ENCODE measurements at regions not wholly inside any gene's neighbourhood (a gene's known extent, or its start where the extent isn't known, plus 50 kb on each side); places are given as distances from the start of the nearest gene placed in this dataset.
"Not testable (repeated sequence)": the region's sequence is repeated elsewhere in the genome, so short reads cannot be mapped to it uniquely, and the experiment has no call there.

DNA sequence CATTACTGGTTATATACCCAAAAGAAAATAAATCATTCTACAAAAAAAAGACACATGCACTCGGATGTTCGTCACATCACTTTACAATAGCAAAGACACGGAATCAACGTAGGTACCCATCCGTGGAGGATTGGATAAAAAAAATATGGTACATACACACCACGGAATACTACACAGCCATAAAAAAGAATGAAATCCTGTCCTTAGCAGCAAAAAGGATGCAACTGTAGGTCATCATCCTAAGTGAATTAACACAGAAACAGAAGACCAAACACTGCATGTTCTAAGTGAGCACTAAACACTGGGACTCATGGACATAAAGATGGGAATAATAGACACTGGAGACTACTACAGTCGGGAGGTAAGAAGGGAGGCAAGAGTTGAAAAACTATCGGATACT lies 148.6 kb downstream of the CHD1L start:
- H3K4ac ChIP-seq (ENCODE audit: low read depth, low read length): no peak overlapping the region
- H3K27ac ChIP-seq (ENCODE audit: insufficient read depth, low read length): no peak overlapping the region
- TF ChIP-seq POLR2A (IDR thresholded peaks at IDR 0.05; ENCODE audit: low read depth, low read length) (no peak), MAFK (IDR thresholded peaks at IDR 0.05; ENCODE audit: low read depth, low read length) (no peak), RFX5 (IDR thresholded peaks at IDR 0.05; ENCODE audit: low read depth, low read length) (no peak)
- no peak overlapping the region for H3K4me3 ChIP-seq (ENCODE audit: insufficient read depth, low read depth, low read length)
- dilution Hi-C loops (cut with HindIII; ENCODE audit: low sequenced_read_pairs, unreplicated experiment): no loop called here
- H4K5ac ChIP-seq (ENCODE audit: low read depth, low read length): no peak overlapping the region
- no peaks in the 10 kb centered on the region for H3K9me1 ChIP-seq (ENCODE audit: insufficient read depth, low read length)
- WGBS, 2 experiments (ENCODE audit: extremely low coverage in 2 of 2, insufficient read length in 1 of 2): no CpG with 5 or more reads among the region's 8 CpGs
- in situ Hi-C loops (cut with MboI; ENCODE audit: low sequenced_read_pairs): loop anchor here (25.0 kb wide), 1 partner anchor 104 kb away; no protein-coding TSS in a partner anchor
- POLR2A ChIA-PET (ENCODE audit: unreplicated experiment): no interaction called here
- H2AK5ac ChIP-seq (ENCODE audit: low read depth, low read length): no peak overlapping the region
- no peak overlapping the region for H2AK9ac ChIP-seq (replicated peaks; ENCODE audit: low read depth, low read length, poor library complexity)
- CTCF ChIA-PET: interaction anchor here (1.1 to 1.2 kb wide), 2 partner anchors 10 to 22 kb away, joined by 3 to 8 read pairs; no protein-coding TSS in a partner anchor
- H2BK5ac ChIP-seq (ENCODE audit: low read depth, low read length, poor library complexity, severe bottlenecking): no peak overlapping the region
- no peaks in the 10 kb centered on the region for H3K4me1 ChIP-seq (ENCODE audit: control insufficient read depth, insufficient read depth, low read length)
- H3K56ac ChIP-seq (ENCODE audit: extremely low read depth, insufficient read depth, low read length): no peak overlapping the region
- H3K36me3 ChIP-seq (ENCODE audit: control insufficient read depth, insufficient read depth, low read length): no peaks in the 10 kb centered on the region
- H4K91ac ChIP-seq (ENCODE audit: insufficient read depth, low read depth, low read length): no peak overlapping the region
- H2BK120ac ChIP-seq (ENCODE audit: low read depth, low read length): no peak overlapping the region
- no peak overlapping the region for H2AFZ ChIP-seq (replicated peaks; ENCODE audit: low read length, poor library complexity)
- no TSS peak for BruUV-seq (replicated peaks)
- DNase-seq (no peak), ATAC-seq (ENCODE audit: low read depth) (no peak)
- H3K9ac ChIP-seq (ENCODE audit: low read depth, low read length): no peak overlapping the region
- H2BK20ac ChIP-seq (ENCODE audit: low read depth, low read length): no peak overlapping the region
- no peaks in the 10 kb centered on the region for H3K79me1 ChIP-seq (ENCODE audit: low read depth in 1 of 2, low read length in 2 of 2)
- H3K4me2 ChIP-seq (ENCODE audit: low read depth, low read length): no peak overlapping the region
- no peaks in the 10 kb centered on the region for H4K20me1 ChIP-seq (ENCODE audit: insufficient read depth, low read length)
- H3K23ac ChIP-seq (ENCODE audit: low read depth, low read length): no peak overlapping the region
- intact Hi-C loops (cut with micrococcal nuclease): loop anchor here (2.0 to 5.0 kb wide), 3 partner anchors 118 to 501 kb away; partner anchors contain the start of gene PRKAB2
- H3K27me3 ChIP-seq (ENCODE audit: control insufficient read depth, insufficient read depth, low read length): no peaks in the 10 kb centered on the region
- H2BK15ac ChIP-seq (ENCODE audit: low read depth, low read length): no peak overlapping the region
- no peak overlapping the region for H4K8ac ChIP-seq (ENCODE audit: low read depth in 2 of 2, low read length in 2 of 2)
- no peak overlapping the region for H3K14ac ChIP-seq (replicated peaks; ENCODE audit: low read depth, low read length)
- no peaks in the 10 kb centered on the region for H3K9me3 ChIP-seq (ENCODE audit: control insufficient read depth, insufficient read depth, low read length)
- no peak overlapping the region for H3K18ac ChIP-seq (ENCODE audit: low read depth, low read length)

DNA sequence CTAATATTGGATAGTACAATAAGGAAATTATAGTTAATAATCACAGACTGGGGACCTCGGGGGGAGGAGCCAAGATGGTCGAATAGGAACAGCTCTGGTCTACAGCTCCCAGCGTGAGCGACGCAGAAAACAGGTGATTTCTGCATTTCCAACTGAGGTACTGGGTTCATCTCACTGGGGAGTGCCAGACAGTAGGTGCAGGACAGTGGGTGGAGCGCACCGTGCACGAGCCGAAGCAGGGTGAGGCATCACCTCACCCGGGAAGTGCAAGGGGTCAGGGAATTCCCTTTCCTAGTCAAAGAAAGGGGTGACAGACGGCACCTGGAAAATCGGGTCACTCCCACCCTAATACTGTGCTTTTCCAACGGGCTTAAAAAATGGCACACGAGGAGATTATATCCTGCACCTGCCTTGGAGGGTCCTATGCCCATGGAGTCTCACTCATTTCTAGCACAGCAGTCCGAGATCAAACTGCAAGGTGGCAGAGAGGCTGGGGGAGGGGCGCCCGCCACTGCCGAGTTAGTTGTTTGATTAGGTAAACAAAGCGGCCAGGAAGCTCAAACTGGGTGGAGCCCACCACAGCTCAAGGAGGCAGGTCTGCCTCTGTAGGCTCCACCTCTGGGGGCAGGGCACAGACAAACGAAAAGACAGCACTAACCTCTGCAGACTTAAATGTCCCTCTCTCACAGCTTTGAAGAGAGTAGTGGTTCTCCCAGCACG lies 138.8 kb upstream of the BCL9 start:
- H3K4me1 ChIP-seq (ENCODE audit: control insufficient read depth, insufficient read depth, low read length); H3K4ac ChIP-seq (ENCODE audit: low read depth, low read length); H2BK5ac ChIP-seq (ENCODE audit: low read depth, low read length, poor library complexity, severe bottlenecking); H2AFZ ChIP-seq (replicated peaks; ENCODE audit: low read length, poor library complexity); H3K18ac ChIP-seq (ENCODE audit: low read depth, low read length); BruUV-seq (replicated peaks); ATAC-seq (ENCODE audit: low read depth); H3K9me1 ChIP-seq (ENCODE audit: insufficient read depth, low read length); H4K91ac ChIP-seq (ENCODE audit: insufficient read depth, low read depth, low read length); H3K56ac ChIP-seq (ENCODE audit: extremely low read depth, insufficient read depth, low read length); H2AK5ac ChIP-seq (ENCODE audit: low read depth, low read length); H4K8ac ChIP-seq (ENCODE audit: low read depth in 2 of 2, low read length in 2 of 2); H3K27me3 ChIP-seq (ENCODE audit: control insufficient read depth, insufficient read depth, low read length); H3K4me2 ChIP-seq (ENCODE audit: low read depth, low read length); H2BK120ac ChIP-seq (ENCODE audit: low read depth, low read length); H3K4me3 ChIP-seq (ENCODE audit: insufficient read depth, low read depth, low read length); in situ Hi-C loops (cut with MboI; ENCODE audit: low sequenced_read_pairs); H3K79me1 ChIP-seq (ENCODE audit: low read depth in 1 of 2, low read length in 2 of 2); H4K20me1 ChIP-seq (ENCODE audit: insufficient read depth, low read length); H2BK15ac ChIP-seq (ENCODE audit: low read depth, low read length); H3K36me3 ChIP-seq (ENCODE audit: control insufficient read depth, insufficient read depth, low read length); DNase-seq; H3K23ac ChIP-seq (ENCODE audit: low read depth, low read length); H3K27ac ChIP-seq (ENCODE audit: insufficient read depth, low read length); H2BK20ac ChIP-seq (ENCODE audit: low read depth, low read length); intact Hi-C loops (cut with micrococcal nuclease); dilution Hi-C loops (cut with HindIII; ENCODE audit: low sequenced_read_pairs, unreplicated experiment); H2AK9ac ChIP-seq (replicated peaks; ENCODE audit: low read depth, low read length, poor library complexity); CTCF ChIA-PET; H3K9me3 ChIP-seq (ENCODE audit: control insufficient read depth, insufficient read depth, low read length); H4K5ac ChIP-seq (ENCODE audit: low read depth, low read length); H3K14ac ChIP-seq (replicated peaks; ENCODE audit: low read depth, low read length); H3K9ac ChIP-seq (ENCODE audit: low read depth, low read length); POLR2A ChIA-PET (ENCODE audit: unreplicated experiment): not testable (repeated sequence)
- 71% methylated on average over 5 of the region's 21 CpGs; no CpG with 5 or more reads in 1 of the 2 experiments for WGBS, 2 experiments (ENCODE audit: extremely low coverage in 2 of 2, insufficient read length in 1 of 2)
